Erythroblast (primary cell): ENCODE measurements at regions not wholly inside any gene's neighbourhood (a gene's known extent, or its start where the extent isn't known, plus 50 kb on each side); places are given as distances from the start of the nearest gene placed in this dataset.

ENCODE experiments used
- GATA1 ChIP-seq: IDR thresholded peaks from 2 replicates; pipeline ENCODE4 v1.6.1; 2011; ENCODE audit warnings: low read depth, mild to moderate bottlenecking, control low read depth, low read length, moderate library complexity
- POLR2A ChIP-seq: IDR thresholded peaks from 2 replicates; pipeline ENCODE4 v1.6.1; 2011; ENCODE audit warnings: mild to moderate bottlenecking, low read length

DNA sequence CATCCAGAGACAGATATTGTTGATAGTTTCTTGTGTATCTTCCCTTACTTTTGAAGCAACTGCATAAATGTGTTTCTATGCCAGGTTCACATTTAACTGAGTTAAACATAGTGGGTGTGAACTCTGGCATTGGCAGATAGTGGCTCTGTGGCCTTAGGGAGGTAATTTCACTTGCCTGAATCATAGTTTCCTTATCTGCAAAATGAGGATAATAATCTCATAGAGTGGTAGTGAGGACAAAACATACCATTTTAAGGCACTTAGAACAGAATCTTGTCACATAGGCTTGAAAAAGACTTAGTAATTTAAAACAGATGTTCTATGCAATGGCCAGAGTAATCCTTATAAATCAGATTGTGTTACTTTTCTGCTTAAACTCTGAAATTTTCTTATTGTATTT lies 56.4 kb upstream of the SYN3 start:
- no peak for TF ChIP-seq POLR2A
- TF ChIP-seq GATA1 = no peak
